OCI-LY7 (cell line): ENCODE measurements at regions not wholly inside any gene's neighbourhood (a gene's known extent, or its start where the extent isn't known, plus 50 kb on each side); places are given as distances from the start of the nearest gene placed in this dataset.

Experiments
- BruUV-seq: library from RNA; stranded (reverse); fragments of 400-500 nt; replicated peaks from 2 replicates; lab custom pipeline; 2021; lab: Mats Ljungman, UMichigan
- CTCF ChIA-PET: fragments of 300-600 bp; sonication (Branson Sonifier 250); formaldehyde crosslinking; loops from one replicate; lab custom pipeline; 2022; ENCODE audit warnings: antibody characterized with exemption; ENCODE audit not compliant: unreplicated experiment; lab: Charles Lee
- POLR2A ChIA-PET: fragments of 300-600 bp; sonication (Branson Sonifier 250); formaldehyde crosslinking; loops from one replicate; lab custom pipeline; 2022; ENCODE audit warnings: antibody characterized with exemption; lab: Charles Lee
- DNase-seq: peaks from one replicate; pipeline ENCODE4 v3.0.0-alpha.2; 2015; ENCODE audit warnings: low spot score
- H2AFZ ChIP-seq: fragments of 200-600 bp; sonication (generic), shearing (Covaris generic); 2 replicates; pipeline ENCODE4 v1.6.1; 2014; ENCODE audit warnings: mild to moderate bottlenecking, antibody characterized with exemption, low read length, moderate library complexity
- H3K27ac ChIP-seq: fragments of 200-600 bp; sonication (generic); 2 replicates; pipeline ENCODE4 v1.5.1; 2014; ENCODE audit warnings: mixed run types, low read depth, mild to moderate bottlenecking, moderate library complexity, low read length, inconsistent platforms; ENCODE audit not compliant: poor library complexity, severe bottlenecking
- H3K36me3 ChIP-seq: fragments of 200-600 bp; sonication (generic); 2 replicates; pipeline ENCODE4 v1.6.1; 2014; ENCODE audit warnings: mild to moderate bottlenecking, antibody characterized with exemption, low read length, moderate library complexity, mixed read lengths; ENCODE audit not compliant: insufficient read depth
- H3K4me1 ChIP-seq: fragments of 200-600 bp; sonication (generic); 2 replicates; pipeline ENCODE4 v1.5.1; 2014; ENCODE audit warnings: mild to moderate bottlenecking, low read length; ENCODE audit not compliant: insufficient read depth, poor library complexity, severe bottlenecking
- H3K4me2 ChIP-seq: fragments of 200-600 bp; sonication (generic); 2 replicates; pipeline ENCODE4 v1.6.1; 2014; ENCODE audit warnings: mild to moderate bottlenecking, low read length
- H3K4me3 ChIP-seq: fragments of 200-600 bp; sonication (generic); 2 replicates; pipeline ENCODE4 v1.5.1; 2014; ENCODE audit warnings: mild to moderate bottlenecking, low read depth, low read length; ENCODE audit not compliant: poor library complexity, severe bottlenecking
- H3K79me2 ChIP-seq: fragments of 200-600 bp; sonication (generic); 2 replicates; pipeline ENCODE4 v1.6.1; 2016; ENCODE audit warnings: low read depth, mild to moderate bottlenecking, low read length, moderate library complexity, mixed read lengths; ENCODE audit not compliant: insufficient read depth
- H3K9me2 ChIP-seq: fragments of 200-600 bp; sonication (generic); 2 replicates; pipeline ENCODE4 v1.6.1; 2016; ENCODE audit warnings: mild to moderate bottlenecking, low read length, mixed read lengths; ENCODE audit not compliant: insufficient read depth
- H3K9me3 ChIP-seq: fragments of 200-600 bp; sonication (generic); 2 replicates; pipeline ENCODE4 v1.6.1; 2014; ENCODE audit warnings: mild to moderate bottlenecking, mixed run types, low read length, mixed read lengths
- H4K20me1 ChIP-seq: fragments of 200-600 bp; sonication (generic); 2 replicates; pipeline ENCODE4 v1.6.1; 2014; ENCODE audit warnings: mild to moderate bottlenecking, antibody characterized with exemption, low read length, moderate library complexity, mixed read lengths; ENCODE audit not compliant: insufficient read depth
- EZH2phosphoT487 ChIP-seq: fragments of 200-600 bp; sonication (generic); IDR thresholded peaks from 2 replicates; pipeline ENCODE4 v1.6.1; 2018; ENCODE audit warnings: low read depth, borderline replicate concordance, mild to moderate bottlenecking, mixed run types, antibody characterized with exemption, low read length, moderate library complexity, mixed read lengths
- intact Hi-C: fragments of 100-400 bp; cut with micrococcal nuclease; formaldehyde crosslinking; loops from one replicate; pipeline ENCODE4 v1.10.0; 2022; ENCODE audit not compliant: unreplicated experiment
- TF ChIP-seq, protein P1 (sequence below): fragments of 200-600 bp; sonication (generic); conservative IDR thresholded peaks from 2 replicates; pipeline ENCODE4 v1.5.1; 2014; ENCODE audit warnings: mild to moderate bottlenecking, antibody characterized with exemption, low read length, moderate library complexity, mixed read lengths

DNA sequence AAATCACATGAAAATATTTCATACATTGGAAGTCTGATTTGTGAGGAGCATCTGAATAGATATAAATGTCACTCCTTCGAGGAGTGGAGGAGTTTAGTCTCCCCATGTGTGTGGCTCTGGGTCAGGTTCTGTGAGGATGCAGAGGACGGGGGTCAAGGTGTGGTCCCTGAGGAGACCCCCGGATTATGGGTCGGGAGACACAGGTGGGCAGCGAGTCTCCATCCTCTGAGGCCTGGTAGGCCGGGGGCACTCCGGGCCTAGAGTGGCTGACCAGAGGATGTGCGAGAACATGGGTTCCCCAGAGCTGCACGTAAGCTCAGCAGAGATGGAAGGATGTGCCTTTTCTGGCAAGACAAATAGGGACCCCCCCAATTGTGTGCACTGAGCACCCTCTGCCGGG, 93.4 kb upstream of the TCERG1L start:
- Histone ChIP-seq H3K9me3 (no peaks in the 10 kb centered on the region), H2AFZ (no peak overlapping the region), H3K4me3 (no peak overlapping the region), H3K79me2 (no peaks in the 10 kb centered on the region), H3K36me3 (no peaks in the 10 kb centered on the region), H3K4me1 (no peaks in the 10 kb centered on the region), H3K4me2 (no peak overlapping the region), H3K9me2 (no peaks in the 10 kb centered on the region), H3K27ac (no peak overlapping the region), H4K20me1 (no peaks in the 10 kb centered on the region)
- intact Hi-C loops: no loop called here
- POLR2A ChIA-PET: no interaction called here
- TF ChIP-seq, protein P1, sequence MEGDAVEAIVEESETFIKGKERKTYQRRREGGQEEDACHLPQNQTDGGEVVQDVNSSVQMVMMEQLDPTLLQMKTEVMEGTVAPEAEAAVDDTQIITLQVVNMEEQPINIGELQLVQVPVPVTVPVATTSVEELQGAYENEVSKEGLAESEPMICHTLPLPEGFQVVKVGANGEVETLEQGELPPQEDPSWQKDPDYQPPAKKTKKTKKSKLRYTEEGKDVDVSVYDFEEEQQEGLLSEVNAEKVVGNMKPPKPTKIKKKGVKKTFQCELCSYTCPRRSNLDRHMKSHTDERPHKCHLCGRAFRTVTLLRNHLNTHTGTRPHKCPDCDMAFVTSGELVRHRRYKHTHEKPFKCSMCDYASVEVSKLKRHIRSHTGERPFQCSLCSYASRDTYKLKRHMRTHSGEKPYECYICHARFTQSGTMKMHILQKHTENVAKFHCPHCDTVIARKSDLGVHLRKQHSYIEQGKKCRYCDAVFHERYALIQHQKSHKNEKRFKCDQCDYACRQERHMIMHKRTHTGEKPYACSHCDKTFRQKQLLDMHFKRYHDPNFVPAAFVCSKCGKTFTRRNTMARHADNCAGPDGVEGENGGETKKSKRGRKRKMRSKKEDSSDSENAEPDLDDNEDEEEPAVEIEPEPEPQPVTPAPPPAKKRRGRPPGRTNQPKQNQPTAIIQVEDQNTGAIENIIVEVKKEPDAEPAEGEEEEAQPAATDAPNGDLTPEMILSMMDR: no peak
- no peak for TF ChIP-seq EZH2phosphoT487
- no peak for DNase-seq
- CTCF ChIA-PET: no interaction called here
- no TSS peak for BruUV-seq

- H3K79me2 ChIP-seq: no peaks in the 10 kb centered on the region
- H4K20me1 ChIP-seq: no peaks in the 10 kb centered on the region
- TF ChIP-seq, protein P1: no peak
- no peak for TF ChIP-seq EZH2phosphoT487
- no TSS peak for BruUV-seq
- H3K9me2 ChIP-seq: no peaks in the 10 kb centered on the region
- no peaks in the 10 kb centered on the region for H3K4me1 ChIP-seq
- H3K9me3 ChIP-seq: no peaks in the 10 kb centered on the region
- no peak overlapping the region for H2AFZ ChIP-seq
- H3K4me2 ChIP-seq: no peak overlapping the region
- H3K27ac ChIP-seq: no peak overlapping the region
- ChIA-PET CTCF (no interaction called here), POLR2A (no interaction called here)
- no peak for DNase-seq
- no peaks in the 10 kb centered on the region for H3K36me3 ChIP-seq
- no peak overlapping the region for H3K4me3 ChIP-seq
- intact Hi-C loops: no loop called here
These were observed 95.3 kb upstream of the TCERG1L start for GRCh38 chr10:131406676-131407392.

DNA sequence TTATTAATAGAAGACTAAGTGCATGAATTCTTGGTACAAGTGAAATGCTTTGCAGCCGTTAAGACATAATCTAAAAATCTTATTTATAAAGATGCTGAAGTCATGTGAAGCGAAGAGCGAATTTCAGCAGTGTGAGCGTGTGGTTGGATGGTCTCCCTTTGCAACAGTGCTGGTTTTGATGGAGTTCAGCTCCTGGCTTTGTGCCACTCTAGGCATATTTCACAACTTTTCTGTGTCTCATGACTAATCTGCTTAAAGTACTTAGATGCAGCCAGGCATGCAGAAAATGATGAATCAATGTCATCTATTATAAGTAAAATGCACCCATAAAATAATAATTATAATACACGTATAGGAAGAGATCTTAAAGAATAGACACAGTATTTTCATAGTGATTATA, 107.2 kb upstream of the TCERG1L start:
- TF ChIP-seq, protein P1: no peak
- TF ChIP-seq EZH2phosphoT487: no peak
- DNase-seq: no peak
- Histone ChIP-seq H3K9me2 (no peaks in the 10 kb centered on the region), H3K27ac (no peak overlapping the region), H3K36me3 (no peaks in the 10 kb centered on the region), H4K20me1 (no peaks in the 10 kb centered on the region), H3K4me1 (no peaks in the 10 kb centered on the region), H3K4me3 (no peak overlapping the region), H3K79me2 (no peaks in the 10 kb centered on the region), H3K4me2 (no peak overlapping the region), H3K9me3 (no peaks in the 10 kb centered on the region), H2AFZ (no peak overlapping the region)
- no TSS peak for BruUV-seq
- POLR2A ChIA-PET: no interaction called here
- CTCF ChIA-PET: no interaction called here
- intact Hi-C loops: no loop called here
